ENCODE measurements at regions not wholly inside any gene's neighbourhood (a gene's known extent, or its start where the extent isn't known, plus 50 kb on each side); places are given as distances from the start of the nearest gene placed in this dataset.

- no peak for DNase-seq (ENCODE audit: low read depth)
- TF ChIP-seq, protein P1, sequence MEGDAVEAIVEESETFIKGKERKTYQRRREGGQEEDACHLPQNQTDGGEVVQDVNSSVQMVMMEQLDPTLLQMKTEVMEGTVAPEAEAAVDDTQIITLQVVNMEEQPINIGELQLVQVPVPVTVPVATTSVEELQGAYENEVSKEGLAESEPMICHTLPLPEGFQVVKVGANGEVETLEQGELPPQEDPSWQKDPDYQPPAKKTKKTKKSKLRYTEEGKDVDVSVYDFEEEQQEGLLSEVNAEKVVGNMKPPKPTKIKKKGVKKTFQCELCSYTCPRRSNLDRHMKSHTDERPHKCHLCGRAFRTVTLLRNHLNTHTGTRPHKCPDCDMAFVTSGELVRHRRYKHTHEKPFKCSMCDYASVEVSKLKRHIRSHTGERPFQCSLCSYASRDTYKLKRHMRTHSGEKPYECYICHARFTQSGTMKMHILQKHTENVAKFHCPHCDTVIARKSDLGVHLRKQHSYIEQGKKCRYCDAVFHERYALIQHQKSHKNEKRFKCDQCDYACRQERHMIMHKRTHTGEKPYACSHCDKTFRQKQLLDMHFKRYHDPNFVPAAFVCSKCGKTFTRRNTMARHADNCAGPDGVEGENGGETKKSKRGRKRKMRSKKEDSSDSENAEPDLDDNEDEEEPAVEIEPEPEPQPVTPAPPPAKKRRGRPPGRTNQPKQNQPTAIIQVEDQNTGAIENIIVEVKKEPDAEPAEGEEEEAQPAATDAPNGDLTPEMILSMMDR (IDR thresholded peaks at IDR 0.05; ENCODE audit: insufficient read depth, low read length), result no peak
- H3K4me3 ChIP-seq (ENCODE audit: low read depth, low read length), result no peak overlapping the region
Measured at GRCh38 chr5:73302797-73303147, 129.8 kb downstream of the TMEM174 start.

DNA sequence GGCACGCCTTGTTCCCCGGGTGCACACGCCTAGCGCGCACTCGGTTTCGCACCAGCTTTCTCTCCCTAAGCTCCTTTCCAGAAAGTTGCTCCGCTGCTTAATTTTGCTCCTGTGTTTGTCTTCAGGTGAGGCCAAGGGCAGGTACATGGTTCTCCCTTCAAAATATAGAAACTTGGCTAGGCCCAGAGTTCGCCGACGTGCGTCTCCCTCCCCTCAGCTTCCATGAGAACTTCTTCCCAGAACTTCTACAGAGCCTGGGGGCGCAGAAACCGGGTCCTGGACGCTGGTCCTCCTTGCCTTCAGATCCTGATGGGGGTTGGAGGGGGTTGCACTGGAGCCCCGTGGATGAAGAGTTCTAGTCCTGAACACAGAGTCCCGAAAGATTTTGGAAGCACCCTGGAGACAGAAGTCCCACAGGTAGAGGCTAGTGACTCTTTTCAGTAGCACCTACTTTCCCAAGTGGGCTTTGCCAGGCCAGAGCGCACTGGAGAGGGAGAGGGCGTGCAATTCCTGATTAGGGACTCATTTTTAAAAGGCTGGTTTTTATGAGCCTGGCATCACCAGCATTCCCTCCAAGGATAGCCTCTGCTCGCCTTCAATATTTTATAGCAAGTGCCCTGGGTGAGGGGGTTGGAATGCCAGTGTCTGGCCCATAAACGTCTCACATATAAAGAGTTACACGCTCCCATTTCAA, 128.4 kb downstream of the TMEM174 start:
- H3K4me3 ChIP-seq (ENCODE audit: low read depth, low read length), result no peak overlapping the region
- TF ChIP-seq, protein P1 (IDR thresholded peaks at IDR 0.05; ENCODE audit: insufficient read depth, low read length), result no peak
- no peak for DNase-seq (ENCODE audit: low read depth)

- H3K4me3 ChIP-seq (ENCODE audit: low read depth, low read length), result no peak overlapping the region
- DNase-seq (ENCODE audit: low read depth), result no peak
- TF ChIP-seq, protein P1 (IDR thresholded peaks at IDR 0.05; ENCODE audit: insufficient read depth, low read length), result no peak
Measured at GRCh38 chr5:73300337-73301207, 127.6 kb downstream of the TMEM174 start.

GRCh38 chr5:73299665-73300336, 126.8 kb downstream of the TMEM174 start:
- no peak overlapping the region for H3K4me3 ChIP-seq (ENCODE audit: low read depth, low read length)
- TF ChIP-seq, protein P1 (IDR thresholded peaks at IDR 0.05; ENCODE audit: insufficient read depth, low read length), result no peak
- no peak for DNase-seq (ENCODE audit: low read depth)

GRCh38 chr5:73298772-73299630, 126.0 kb downstream of the TMEM174 start:
- TF ChIP-seq, protein P1 (IDR thresholded peaks at IDR 0.05; ENCODE audit: insufficient read depth, low read length), result no peak
- DNase-seq (ENCODE audit: low read depth), result no peak
- H3K4me3 ChIP-seq (ENCODE audit: low read depth, low read length), result no peak overlapping the region

GRCh38 chr5:73298251-73298771, 125.3 kb downstream of the TMEM174 start:
- no peak for DNase-seq (ENCODE audit: low read depth)
- no peak overlapping the region for H3K4me3 ChIP-seq (ENCODE audit: low read depth, low read length)
- TF ChIP-seq, protein P1 (IDR thresholded peaks at IDR 0.05; ENCODE audit: insufficient read depth, low read length), result no peak

Data from fibroblast of the aortic adventitia (primary cell).